PC-3 (cell line): ENCODE measurements at regions not wholly inside any gene's neighbourhood (a gene's known extent, or its start where the extent isn't known, plus 50 kb on each side); places are given as distances from the start of the nearest gene placed in this dataset.

Experiments
- CTCF ChIP-seq: fragments of 300-600 bp; sonication (generic); conservative IDR thresholded peaks from 2 replicates; pipeline ENCODE4 v1.5.1; 2017; ENCODE audit warnings: antibody characterized with exemption, low read depth, mild to moderate bottlenecking, low read length
- EZH2phosphoT487 ChIP-seq: fragments of 300-600 bp; sonication (generic); IDR thresholded peaks from 2 replicates; pipeline ENCODE4 v1.6.1; 2018; ENCODE audit warnings: mild to moderate bottlenecking, antibody characterized with exemption, low read length, borderline replicate concordance

GRCh38 chr6:76326871-76327270 is 254.4 kb upstream of the IMPG1 start:
- TF ChIP-seq CTCF (no peak), EZH2phosphoT487 (no peak)
